ENCODE measurements at regions not wholly inside any gene's neighbourhood (a gene's known extent, or its start where the extent isn't known, plus 50 kb on each side); places are given as distances from the start of the nearest gene placed in this dataset.

- TF ChIP-seq RBAK (CRISPR knock-in tag; IDR thresholded peaks at IDR 0.05) (no peak), ZMAT5 (CRISPR knock-in tag; IDR thresholded peaks at IDR 0.05; ENCODE audit: borderline replicate concordance, low read depth) (no peak), NFRKB (IDR thresholded peaks at IDR 0.05) (no peak), CTCF (CRISPR knock-in tag; IDR thresholded peaks at IDR 0.05) (no peak), SIX1 (CRISPR knock-in tag; IDR thresholded peaks at IDR 0.05; ENCODE audit: borderline replicate concordance) (no peak), PATZ1 (CRISPR knock-in tag; IDR thresholded peaks at IDR 0.05) (no peak), ZFP41 (CRISPR knock-in tag; IDR thresholded peaks at IDR 0.05; ENCODE audit: borderline replicate concordance) (no peak), ATF3 (CRISPR knock-in tag; IDR thresholded peaks at IDR 0.05) (no peak)
These were observed 169.8 kb upstream of the TENM4 start for GRCh38 chr11:79610678-79611077.
